ENCODE measurements at regions not wholly inside any gene's neighbourhood (a gene's known extent, or its start where the extent isn't known, plus 50 kb on each side); places are given as distances from the start of the nearest gene placed in this dataset.

GRCh38 chr7:84757761-84758160 lies 429.1 kb downstream of the SEMA3D start:
- TF ChIP-seq BHLHE40 (IDR thresholded peaks at IDR 0.05; ENCODE audit: borderline replicate concordance) (no peak), SP1 (IDR thresholded peaks at IDR 0.05) (no peak), FOXK2 (IDR thresholded peaks at IDR 0.05) (no peak), FOXA1 (IDR thresholded peaks at IDR 0.05) (no peak), CTBP1 (IDR thresholded peaks at IDR 0.05; ENCODE audit: borderline replicate concordance) (no peak), FOXM1 (IDR thresholded peaks at IDR 0.05; ENCODE audit: borderline replicate concordance) (no peak), PKNOX1 (IDR thresholded peaks at IDR 0.05) (no peak)

All from HEK293T (cell line).